ENCODE measurements at regions not wholly inside any gene's neighbourhood (a gene's known extent, or its start where the extent isn't known, plus 50 kb on each side); places are given as distances from the start of the nearest gene placed in this dataset.

DNA sequence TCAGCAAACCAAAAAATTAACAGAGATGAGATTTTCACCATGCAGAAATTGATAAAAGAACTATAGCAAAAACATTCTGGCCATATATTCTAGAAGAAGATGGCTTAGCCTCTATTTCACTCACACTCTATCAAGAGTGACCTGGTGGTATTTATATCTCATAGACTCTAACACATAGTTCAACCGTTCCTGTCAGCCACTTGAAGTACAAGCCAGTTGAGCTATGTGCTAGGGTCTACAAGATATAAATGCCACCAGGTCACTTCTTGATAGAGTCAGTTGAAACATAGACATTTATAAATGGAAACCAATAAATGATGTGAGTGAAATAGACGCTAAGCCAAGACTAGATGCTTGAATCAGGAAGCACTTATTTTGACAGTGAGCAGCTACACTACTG is 836.7 kb upstream of the EPHA5 start:
- no peaks in the 10 kb centered on the region for H3K4me1 ChIP-seq
- no peaks in the 10 kb centered on the region for H3K36me3 ChIP-seq
- no peak for DNase-seq
- no peak overlapping the region for H3K27ac ChIP-seq
- no peak overlapping the region for H3K4me3 ChIP-seq
- no peaks in the 10 kb centered on the region for H3K27me3 ChIP-seq
- H3K9me3 ChIP-seq = peaks cover 0 to 2% (median 0%) of the 10 kb centered on the region in 4 donors
- WGBS, 2 donors = 86 to 88% methylated on average over 2 of the region's 2 CpGs
- no peak for TF ChIP-seq POLR2A (IDR thresholded peaks at IDR 0.05)
- no peak for TF ChIP-seq EP300 (IDR thresholded peaks at IDR 0.05)
- TF ChIP-seq, protein P1, sequence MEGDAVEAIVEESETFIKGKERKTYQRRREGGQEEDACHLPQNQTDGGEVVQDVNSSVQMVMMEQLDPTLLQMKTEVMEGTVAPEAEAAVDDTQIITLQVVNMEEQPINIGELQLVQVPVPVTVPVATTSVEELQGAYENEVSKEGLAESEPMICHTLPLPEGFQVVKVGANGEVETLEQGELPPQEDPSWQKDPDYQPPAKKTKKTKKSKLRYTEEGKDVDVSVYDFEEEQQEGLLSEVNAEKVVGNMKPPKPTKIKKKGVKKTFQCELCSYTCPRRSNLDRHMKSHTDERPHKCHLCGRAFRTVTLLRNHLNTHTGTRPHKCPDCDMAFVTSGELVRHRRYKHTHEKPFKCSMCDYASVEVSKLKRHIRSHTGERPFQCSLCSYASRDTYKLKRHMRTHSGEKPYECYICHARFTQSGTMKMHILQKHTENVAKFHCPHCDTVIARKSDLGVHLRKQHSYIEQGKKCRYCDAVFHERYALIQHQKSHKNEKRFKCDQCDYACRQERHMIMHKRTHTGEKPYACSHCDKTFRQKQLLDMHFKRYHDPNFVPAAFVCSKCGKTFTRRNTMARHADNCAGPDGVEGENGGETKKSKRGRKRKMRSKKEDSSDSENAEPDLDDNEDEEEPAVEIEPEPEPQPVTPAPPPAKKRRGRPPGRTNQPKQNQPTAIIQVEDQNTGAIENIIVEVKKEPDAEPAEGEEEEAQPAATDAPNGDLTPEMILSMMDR (IDR thresholded peaks at IDR 0.05) = no peak
- no peak for TF ChIP-seq POLR2AphosphoS5 (IDR thresholded peaks at IDR 0.05)
- intact Hi-C loops (cut with DNase I) = no loop called here

DNA sequence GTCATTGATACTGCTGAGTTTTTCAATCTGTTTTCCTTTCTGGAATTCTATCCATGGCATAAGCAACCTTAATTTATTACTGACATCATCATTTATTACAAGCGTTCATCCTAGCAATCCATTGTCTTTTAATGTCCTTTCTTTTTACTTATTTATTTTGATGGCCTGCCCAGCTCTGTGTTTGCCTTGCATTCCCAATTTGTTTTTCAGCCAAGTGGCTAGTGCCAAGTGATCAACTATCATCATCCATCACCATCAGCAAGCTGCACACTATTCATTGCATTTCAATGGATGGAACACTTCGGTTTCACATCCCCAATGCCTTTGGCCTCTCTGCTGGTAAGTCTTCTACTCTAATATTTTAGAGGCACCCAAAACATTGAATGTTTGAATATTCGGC is 831.7 kb upstream of the EPHA5 start:
- Histone ChIP-seq H3K9me3 (no peaks in the 10 kb centered on the region), H3K36me3 (no peaks in the 10 kb centered on the region), H3K27ac (no peak overlapping the region), H3K4me3 (no peak overlapping the region), H3K27me3 (no peaks in the 10 kb centered on the region), H3K4me1 (no peaks in the 10 kb centered on the region)
- DNase-seq = no peak
- intact Hi-C loops (cut with DNase I) = no loop called here
- WGBS, 2 donors = 80 to 89% methylated on average over 3 of the region's 3 CpGs
- TF ChIP-seq, protein P1 (IDR thresholded peaks at IDR 0.05) = no peak
- TF ChIP-seq POLR2AphosphoS5 (IDR thresholded peaks at IDR 0.05) (no peak), POLR2A (IDR thresholded peaks at IDR 0.05) (no peak), EP300 (IDR thresholded peaks at IDR 0.05) (no peak)

DNA sequence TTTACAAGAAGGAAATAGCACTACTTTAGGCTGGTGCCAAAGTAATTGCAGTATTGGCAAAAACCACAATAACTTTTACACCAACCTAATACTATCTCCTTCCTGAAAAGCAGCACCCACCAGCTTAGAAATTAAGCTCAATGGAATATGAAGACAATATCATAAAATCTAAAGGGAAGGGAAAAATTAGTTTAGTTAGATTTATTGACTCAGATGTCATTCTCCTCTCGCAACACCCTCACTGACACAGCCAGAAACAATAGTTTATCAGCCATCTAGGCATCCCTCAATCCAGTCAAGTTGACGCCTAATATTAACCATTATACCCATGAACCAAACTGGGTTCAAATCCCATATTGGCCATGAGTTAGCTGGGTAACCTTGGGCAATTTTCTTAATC is 820.4 kb upstream of the EPHA5 start:
- Histone ChIP-seq H3K36me3 (no peaks in the 10 kb centered on the region), H3K27me3 (no peaks in the 10 kb centered on the region), H3K4me1 (no peaks in the 10 kb centered on the region), H3K9me3 (no peaks in the 10 kb centered on the region), H3K4me3 (no peak overlapping the region), H3K27ac (no peak overlapping the region)
- TF ChIP-seq EP300 (IDR thresholded peaks at IDR 0.05) (no peak), POLR2A (IDR thresholded peaks at IDR 0.05) (no peak), POLR2AphosphoS5 (IDR thresholded peaks at IDR 0.05) (no peak)
- TF ChIP-seq, protein P1 (IDR thresholded peaks at IDR 0.05) = no peak
- 84 to 87% methylated on average over 2 of the region's 2 CpGs for WGBS, 2 donors
- DNase-seq = no peak
- intact Hi-C loops (cut with DNase I) = no loop called here

DNA sequence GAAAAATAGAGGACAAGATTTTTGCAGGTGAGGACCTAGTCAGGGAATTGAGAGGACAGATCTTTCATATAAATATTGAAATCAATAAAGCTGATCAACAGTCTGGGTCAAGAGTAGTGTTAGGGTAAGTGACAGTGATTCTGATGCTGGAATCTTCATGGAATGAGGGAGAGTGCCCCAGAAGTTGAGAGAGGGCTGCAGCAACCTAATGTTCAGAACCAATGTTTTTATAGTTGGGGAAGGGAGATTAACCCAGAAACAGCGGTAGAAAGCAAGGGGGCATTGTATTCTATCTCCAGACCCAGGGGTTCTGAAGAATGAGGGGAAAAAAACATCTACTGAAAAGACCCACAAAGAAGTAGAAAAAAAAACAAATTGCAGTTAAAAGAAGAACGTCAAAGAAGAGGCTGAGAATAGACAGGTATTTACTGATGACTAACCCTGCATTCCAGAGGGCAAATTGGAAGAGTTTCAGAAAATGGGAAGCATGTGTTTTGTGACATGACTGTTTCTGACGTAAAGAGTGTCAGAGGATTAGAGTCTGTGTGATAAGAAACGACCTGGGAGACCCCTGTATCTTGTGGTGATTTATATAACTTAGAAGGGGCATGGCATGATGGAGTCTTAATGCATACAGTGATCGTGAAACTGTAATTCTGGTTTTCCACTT is 819.6 kb upstream of the EPHA5 start:
- H3K27ac ChIP-seq = no peak overlapping the region
- intact Hi-C loops (cut with DNase I) = no loop called here
- no peak overlapping the region for H3K4me3 ChIP-seq
- 31 to 47% methylated on average over 5 of the region's 5 CpGs for WGBS, 2 donors
- no peaks in the 10 kb centered on the region for H3K36me3 ChIP-seq
- H3K27me3 ChIP-seq = no peaks in the 10 kb centered on the region
- H3K9me3 ChIP-seq = no peaks in the 10 kb centered on the region
- TF ChIP-seq POLR2A (IDR thresholded peaks at IDR 0.05) (no peak), POLR2AphosphoS5 (IDR thresholded peaks at IDR 0.05) (no peak), EP300 (IDR thresholded peaks at IDR 0.05) (no peak)
- TF ChIP-seq, protein P1 (IDR thresholded peaks at IDR 0.05) = no peak
- no peak for DNase-seq
- peaks cover 0 to 2% (median 0%) of the 10 kb centered on the region in 4 donors for H3K4me1 ChIP-seq

DNA sequence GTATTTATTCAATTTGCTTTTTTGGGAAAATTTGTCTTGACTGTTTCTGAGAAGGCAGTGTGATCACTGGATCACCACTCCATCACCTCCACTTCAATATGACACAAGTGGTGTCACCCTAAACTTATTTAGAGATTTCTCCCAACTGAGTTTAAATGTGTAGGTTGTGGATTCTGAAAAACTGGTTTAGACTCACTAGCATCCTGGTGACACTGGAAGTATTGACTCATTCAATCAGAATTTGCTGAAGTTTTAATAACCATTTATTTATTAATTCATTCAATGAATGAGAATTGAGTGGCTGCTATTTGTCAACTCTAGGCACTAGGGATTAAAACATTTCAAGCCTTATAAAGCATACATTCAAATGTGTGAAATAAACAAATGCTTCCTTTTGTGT is 819.1 kb upstream of the EPHA5 start:
- TF ChIP-seq EP300 (IDR thresholded peaks at IDR 0.05) = no peak
- TF ChIP-seq POLR2AphosphoS5 (IDR thresholded peaks at IDR 0.05) = no peak
- TF ChIP-seq POLR2A (IDR thresholded peaks at IDR 0.05) = no peak
- TF ChIP-seq, protein P1 (IDR thresholded peaks at IDR 0.05) = no peak
- H3K4me1 ChIP-seq = peaks cover 0 to 8% (median 2%) of the 10 kb centered on the region in 4 donors
- no peak overlapping the region for H3K4me3 ChIP-seq
- H3K27me3 ChIP-seq = no peaks in the 10 kb centered on the region
- no peak overlapping the region for H3K27ac ChIP-seq
- no peak for DNase-seq
- H3K36me3 ChIP-seq = no peaks in the 10 kb centered on the region
- no peaks in the 10 kb centered on the region for H3K9me3 ChIP-seq
- intact Hi-C loops (cut with DNase I) = no loop called here
